ENCODE measurements at regions not wholly inside any gene's neighbourhood (a gene's known extent, or its start where the extent isn't known, plus 50 kb on each side); places are given as distances from the start of the nearest gene placed in this dataset.
A peak's percentile ranks its signal among the peaks of the same experiment; 100 is the strongest.

DNA sequence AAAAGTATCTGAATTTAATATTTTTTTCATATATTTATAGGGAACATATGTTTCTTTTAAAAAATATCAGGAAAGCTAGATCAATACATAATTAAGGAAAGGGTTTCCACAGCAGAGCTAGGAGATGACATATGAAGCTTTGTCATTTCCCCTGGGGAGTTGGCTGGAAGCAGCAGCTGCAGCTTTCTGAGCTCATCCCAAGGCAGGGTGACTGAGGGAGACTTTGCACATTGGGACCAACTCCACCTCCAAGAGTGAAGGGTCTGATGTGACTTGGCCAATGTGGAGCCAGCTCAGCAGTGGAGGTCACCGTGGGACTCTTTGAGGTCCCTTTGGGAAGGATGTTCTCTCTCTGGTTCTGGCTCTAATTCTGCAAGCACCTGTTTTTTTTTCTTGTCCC lies 315.1 kb downstream of the RDH14 start:
- no peak for DNase-seq

DNA sequence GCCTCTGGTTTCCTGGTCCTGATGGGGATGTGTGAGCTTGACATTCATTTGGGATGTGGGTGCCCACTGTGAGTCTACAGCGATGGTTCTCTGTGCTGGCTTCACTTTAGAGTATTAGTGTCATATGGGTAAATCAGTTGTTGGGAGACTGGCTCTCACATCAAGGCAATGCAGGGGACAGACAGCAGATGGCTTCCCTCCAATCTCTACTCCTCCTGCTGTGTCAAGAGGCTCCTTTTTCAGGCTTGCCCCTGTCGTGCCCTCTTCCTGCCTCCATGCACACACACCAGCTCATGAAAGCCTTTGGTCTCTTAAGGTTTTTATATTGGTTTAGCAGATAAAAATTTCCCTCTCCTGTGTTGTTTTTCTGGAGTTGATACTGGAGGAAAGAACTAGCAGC lies 315.6 kb downstream of the RDH14 start:
- no peak for DNase-seq

DNA sequence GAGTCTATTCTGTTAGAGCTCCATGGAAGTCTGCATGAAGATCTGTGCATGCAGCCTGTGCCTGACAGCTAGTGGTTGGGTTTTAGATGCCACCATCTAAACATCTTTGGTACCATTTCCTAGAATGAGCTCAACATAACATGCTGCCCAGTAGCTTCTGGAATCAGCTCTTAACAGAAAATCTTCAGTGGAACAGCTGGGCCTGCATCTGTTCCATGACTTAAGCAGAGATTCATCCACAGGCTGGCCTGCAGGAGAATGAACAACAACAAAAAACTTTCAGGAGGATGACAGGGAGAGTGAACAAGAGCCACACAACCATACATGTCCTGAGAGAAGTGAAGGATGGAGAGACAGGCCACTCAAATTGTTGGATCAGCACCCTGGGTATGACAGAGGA lies 316.6 kb downstream of the RDH14 start:
- no peak for DNase-seq

DNA sequence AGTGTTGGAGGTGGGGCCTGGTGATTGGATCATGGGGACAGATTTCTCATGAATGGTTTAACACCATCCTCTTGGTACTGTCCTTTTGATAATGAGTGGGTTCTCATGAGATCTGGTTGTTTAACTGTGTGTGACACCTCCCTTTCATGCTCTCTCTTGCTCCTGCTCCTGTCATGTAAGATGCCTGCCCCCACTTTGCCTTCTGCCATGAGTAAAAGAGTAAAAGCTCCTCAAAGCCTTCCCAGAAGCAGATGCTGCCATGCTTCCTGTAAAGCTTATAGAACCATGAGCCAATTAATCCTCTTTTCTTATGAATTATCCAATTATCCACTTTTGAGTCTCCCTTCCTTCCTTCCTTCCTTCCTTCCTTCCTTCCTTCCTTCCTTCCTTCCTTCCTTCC lies 317.7 kb downstream of the RDH14 start:
- DNase-seq: no peak

DNA sequence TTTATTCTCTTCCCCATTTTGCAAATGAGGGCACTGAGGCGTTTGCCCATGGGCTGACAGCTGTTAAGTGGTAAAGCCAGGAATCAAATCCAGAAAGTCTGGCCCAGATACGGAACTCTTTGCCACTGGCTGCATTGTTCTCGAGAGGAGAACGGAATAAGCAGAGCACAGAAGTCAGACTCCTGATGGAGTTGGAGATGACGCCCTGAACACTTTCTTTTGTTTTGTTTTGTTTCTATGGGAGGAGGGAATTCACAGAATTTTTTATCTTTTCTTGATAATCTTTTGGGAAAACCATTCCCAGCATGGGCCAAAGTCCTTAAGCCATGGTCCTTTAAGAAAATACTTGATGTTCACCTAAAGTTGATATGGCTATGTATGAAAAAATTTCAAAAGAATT lies 322.2 kb downstream of the RDH14 start:
- DNase-seq: no peak

DNA sequence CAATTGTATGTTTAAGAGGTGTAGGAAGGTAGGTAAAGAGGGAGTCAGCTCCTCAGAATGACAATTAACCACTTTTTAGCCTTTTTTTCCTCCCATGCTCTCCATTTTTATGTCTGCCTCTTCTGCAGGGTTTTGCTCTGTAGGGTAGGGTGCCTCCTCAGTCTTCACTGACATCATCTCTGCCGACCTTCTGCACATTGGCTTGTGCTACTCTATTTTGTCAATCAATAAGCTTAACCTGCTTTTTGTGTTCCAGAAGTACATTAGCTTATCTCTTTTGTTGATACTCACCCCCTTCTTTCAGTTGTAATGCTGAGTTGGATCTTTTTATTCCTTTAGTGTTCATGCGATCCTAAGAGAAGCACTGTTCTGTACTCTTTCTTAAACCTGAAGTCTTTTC lies 323.2 kb downstream of the RDH14 start:
- DNase-seq: no peak

DNA sequence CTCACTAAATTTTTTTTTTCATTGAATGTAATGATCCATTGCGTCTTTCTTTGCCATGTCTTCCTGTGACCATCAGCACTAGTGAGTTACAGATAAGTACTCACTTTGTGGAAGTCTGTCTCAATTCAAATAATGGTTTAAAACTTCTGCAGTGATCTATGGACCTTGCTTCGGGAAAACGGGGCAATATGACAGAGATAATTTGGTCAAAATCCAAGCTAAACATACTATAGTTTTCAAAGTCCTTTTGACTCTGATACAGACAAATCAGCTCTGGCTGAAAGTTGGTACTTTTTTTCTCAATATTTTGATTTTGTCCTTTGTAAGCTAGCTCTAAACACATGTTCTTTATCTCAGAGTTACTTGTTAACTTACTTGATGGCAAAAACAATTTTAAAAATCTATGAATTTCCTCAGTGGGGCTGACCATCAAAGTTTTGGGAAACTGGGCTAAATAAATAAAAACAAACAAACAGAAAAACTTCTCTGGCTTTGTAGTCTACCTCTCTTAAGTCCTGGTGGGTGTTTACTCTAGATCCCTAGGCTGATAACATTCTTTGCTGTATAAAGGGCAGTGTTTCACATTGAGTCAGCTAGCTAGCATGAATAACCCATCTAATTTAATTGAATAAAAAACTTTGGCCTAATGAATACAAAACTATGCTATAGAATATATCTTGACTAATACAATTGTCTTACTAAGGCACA lies 327.6 kb downstream of the RDH14 start:
- no peak for DNase-seq

DNA sequence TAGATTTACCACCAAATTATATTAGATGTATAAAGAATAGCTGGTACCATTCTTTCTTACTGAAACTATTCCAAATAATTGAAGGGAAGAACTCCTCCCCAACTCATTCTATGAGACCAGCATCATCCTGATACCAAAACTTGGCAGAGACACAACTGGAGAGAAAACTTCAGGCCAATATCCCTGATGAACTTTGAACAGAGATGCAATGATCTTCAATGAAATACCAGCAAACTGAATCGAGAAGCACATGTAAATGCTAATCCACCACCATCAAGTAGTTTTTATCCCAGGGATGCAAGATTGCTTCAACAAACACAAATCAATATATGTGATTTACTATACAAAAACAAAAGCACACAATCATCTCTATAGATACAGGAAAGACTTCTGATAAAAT lies 329.8 kb downstream of the RDH14 start:
- DNase-seq: no peak

DNA sequence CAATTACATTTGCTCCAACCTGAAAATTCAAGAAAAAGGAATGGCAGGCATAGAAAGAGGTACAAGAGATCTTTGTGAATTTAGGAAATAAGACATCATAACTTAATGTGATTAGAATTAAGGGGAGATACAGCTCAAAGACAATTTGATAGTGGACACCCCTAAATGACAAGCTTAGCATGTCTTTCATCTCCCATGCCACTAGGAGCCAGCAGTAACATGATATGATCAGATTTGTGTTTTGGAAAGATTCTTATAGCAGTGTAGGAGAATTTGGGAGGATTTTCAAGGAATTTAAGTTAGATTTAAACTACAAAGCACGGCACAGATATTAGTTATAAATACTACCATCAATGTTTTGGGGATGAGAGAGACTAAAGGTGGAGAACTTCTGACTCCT lies 340.8 kb downstream of the RDH14 start:
- DNase-seq: no peak

DNA sequence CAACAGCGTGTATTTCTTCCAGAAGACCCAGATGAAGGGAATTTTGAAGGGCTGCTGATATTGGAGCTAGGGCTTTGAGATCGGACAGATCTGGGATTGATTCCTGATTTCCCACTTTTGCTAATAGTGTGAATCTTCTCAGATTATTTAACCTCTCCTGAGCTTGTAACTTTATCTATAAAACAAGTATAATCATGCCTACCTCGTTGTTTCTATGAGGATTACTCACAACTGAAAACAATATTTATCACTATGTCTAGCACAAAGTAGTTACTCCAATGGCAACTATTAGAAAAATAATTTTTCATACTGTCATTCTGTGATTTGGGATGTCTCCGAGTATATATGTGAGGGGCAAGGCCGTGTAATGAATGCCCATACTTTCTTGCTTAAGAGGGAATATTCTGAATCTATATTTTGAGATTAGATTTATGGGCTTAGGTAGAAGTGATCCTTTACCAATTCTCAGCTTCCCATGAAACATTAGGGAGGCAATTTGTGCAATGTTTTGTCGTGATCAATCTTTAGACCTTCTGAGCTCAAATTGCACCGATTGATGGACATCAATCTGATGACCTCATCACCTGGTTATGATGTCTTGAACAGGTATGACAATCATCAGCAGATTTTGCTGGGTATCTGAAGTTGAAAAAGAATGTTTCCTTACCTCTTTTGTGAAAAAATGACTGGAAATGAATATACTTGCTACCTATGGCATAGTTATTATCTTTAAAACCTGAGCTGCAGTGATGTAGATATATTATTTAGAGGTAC lies 339.9 kb downstream of the KCNS3 start:
- DNase-seq: no peak

DNA sequence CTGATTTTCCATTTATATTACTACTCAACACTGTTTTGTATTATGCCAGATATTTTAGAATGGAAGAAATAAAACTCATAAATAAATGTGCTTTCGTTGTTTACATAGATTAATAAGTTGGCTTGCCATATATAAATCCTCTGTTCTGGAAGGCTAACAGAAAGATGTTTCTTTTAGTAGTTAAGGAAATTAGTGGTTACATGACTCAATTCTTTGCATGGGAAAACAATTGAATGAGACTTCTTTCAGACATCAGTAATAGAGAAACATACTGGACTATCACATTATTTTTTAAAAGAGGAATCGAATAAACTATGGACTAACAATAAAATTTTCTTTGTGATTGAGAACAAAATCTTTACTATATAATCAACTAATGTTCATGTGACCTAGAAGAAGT lies 336.5 kb downstream of the KCNS3 start:
- no peak for DNase-seq

DNA sequence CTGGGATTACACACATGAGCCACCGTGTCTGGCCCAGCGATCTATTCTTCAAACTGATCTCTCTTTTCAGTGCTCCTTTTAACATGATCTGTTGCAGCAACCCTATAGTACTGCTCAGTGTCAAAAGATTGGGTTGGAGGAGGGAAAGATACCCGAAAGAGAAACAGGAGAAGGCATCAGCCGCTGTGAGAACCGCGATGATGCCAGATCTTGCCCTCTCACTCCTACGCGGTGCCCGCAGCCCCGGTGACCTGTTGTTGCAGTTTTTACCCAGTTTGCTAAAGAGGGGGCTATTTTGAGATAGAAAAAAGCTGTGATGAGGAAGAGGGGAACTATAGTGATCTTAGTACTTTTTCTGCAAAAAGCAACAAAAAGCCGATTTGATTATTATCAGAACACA lies 335.5 kb downstream of the KCNS3 start:
- DNase-seq: no peak

DNA sequence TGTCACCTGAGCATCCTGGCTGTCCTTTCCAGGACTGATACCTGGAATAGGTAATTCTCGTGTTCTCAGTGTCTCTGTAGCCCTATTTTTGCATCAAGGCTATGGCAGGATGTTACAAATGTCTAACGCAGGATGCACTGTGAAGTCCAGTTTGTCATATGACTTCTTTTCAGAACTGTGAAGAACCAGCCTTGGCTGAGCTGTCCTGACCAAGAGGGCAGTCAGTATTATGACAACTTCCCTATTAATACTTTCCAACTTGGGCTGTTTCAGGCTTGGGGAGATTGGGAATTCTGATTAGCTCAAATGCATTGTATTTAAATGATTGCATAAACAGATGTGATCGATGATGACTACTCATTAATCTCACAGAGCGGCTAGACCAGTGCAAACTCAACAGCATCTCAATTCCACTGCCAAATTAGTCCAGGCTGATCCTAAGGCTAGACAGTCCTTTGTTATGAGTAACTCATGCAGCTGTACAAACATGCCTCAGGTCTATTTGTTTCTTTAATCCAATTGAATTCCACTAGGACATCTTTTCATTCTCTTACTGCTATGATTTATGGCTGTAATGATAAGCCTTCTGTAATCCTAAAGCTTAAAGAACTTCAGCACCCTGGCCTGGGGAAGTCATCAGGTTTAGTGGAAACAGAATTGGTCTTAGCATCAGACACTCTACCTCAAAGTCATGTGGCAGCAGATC lies 331.6 kb downstream of the KCNS3 start:
- no peak for DNase-seq

DNA sequence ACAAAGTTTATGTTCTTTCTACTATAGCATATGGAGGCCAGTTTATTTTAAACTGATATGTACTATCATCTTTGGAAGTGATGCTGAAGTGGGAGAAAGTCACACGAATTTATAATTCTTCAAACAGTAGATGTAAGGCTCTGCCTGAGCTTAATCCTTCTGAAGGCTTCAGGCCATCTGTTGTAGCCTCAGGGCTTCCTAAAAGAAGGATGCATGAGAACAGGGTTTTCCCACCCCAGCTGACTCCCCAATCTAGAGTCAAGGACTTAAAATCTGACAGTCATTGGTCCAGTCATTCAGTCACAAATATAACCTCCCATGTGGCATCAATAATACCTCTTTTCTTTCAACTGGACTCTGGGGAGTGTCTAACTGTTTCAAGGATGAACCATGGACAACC lies 330.5 kb downstream of the KCNS3 start:
- no peak for DNase-seq

DNA sequence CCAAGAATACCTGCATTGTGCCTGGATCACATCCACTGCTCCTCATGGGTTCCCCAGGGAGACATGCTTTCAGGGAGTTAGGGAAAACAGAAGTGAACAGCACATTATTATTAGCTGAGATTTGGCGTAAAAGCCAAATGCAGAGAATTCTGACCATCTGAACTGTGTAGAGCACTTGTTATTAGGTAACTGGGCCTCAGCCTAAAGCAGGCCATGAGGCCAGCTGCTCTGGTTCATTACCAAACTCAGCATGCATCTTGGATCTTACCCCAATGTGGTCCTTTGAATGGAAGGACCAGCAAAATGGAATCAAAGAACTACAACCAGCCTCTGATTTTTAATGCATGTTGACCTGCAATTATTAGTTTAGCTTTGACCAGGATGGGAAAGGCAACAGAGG lies 322.3 kb downstream of the KCNS3 start:
- no peak for DNase-seq

DNA sequence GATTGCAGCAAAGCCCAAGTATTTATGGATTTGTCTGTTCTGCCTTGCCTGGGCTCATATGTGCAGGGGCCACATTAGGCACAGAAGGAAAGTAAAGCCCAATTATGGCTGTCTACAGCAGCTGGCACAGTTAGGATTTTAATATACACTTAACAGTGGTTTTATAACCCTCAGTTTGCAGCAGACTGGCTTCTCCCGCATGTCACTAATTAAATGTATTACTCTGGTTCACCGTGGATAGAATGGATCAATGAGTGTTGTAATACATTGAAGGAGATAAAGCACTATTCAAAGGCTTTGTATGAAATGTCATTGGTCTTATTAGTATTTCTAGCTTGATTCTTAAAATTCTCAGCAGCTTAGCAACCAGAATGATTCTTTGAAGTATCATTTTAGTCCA lies 320.2 kb downstream of the KCNS3 start:
- DNase-seq: no peak

DNA sequence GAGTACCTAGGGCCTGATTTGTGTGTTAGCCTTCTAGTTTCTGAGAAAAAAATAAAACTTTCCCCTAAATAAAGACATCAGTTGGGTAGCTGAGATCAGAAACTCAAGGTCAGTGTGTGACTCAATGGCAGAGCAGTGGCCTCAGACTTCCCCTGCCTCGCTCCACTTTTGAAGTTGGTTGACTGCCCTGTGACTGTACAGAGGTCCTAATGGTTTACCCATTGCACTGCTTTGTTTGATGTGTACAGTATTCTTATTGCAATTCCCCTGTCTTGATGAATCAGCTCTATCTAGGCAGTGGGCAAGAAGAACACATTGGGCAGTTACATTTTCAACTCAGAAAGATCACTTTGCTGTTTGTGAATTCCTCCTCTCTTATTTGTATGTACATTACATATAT lies 315.7 kb downstream of the KCNS3 start:
- DNase-seq: no peak

DNA sequence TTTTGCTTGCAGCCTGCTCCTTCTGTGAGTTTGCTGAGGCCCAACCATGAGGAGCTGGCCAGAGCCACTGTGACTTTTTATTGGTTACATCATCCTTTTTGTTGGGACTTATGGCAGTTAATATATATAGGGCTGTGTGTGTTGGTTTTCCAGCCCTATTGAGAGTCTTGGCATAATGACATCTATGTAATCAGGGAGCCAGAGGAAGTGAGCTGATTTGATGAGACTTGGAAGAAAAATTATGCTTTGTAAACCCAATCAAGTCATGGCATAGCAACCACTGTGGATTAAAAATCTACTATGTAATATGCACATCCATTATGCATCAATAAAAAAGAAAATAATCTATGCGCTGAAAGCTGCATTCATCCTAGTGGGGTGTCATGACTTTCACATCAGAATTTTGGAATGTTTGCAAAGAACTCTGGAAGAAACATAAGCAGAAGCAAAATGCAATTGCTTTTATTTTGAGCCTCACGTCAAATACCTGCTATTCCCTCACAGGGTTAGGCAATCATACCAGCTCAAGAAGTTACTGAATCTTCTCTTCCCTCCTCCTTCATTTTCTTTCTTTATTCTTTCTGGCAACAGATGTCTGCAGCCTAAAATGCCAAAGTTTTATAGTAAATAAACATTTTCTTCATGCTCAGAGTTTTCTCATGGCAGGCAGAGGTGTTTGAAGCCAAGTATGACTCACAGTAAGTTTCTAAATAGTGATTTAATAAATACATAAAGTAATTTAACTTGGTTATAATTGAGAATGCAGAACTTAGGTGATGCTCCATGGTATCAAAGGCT lies 308.5 kb downstream of the KCNS3 start:
- no peak for DNase-seq

DNA sequence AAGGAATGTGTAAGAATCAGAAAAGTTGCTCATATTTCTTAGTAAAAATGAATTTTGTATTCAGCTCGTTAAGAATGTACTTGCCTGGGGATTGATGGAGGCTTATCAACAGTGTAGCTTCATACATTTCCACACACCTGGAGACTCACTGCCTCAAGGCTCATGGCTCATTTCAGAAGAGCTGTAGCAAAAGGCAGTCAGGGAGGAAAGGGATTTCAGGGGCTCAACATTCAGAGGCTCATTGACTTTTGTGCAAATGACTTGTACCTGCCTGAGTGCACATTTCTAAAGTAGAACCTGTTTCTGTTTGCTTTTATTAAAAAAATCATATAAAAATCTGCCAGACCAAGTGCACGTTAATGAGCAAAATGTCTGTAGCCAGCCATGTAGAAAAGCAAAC lies 304.4 kb downstream of the KCNS3 start:
- peak in 1 of 3 donors; percentile 16 for DNase-seq

DNA sequence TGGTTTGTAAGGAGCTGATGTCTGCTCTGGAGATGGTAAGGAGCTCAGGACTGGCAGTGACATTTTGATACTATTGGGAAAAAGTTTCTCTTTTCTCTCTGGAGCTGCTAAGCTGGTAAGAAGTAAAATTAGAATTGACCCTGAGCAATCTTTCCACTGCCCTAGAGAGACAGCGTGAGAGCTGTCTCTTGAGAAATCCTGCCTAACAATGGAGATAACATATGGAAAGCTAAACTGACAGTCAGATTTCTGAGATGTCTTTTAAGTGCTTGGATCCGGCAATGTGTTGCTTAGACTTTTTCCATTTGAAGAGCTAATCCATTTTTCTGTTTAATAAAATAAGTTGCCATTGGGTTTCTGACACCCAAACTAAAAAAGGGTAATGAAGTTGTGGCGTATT lies 302.4 kb downstream of the KCNS3 start:
- DNase-seq: no peak

DNA sequence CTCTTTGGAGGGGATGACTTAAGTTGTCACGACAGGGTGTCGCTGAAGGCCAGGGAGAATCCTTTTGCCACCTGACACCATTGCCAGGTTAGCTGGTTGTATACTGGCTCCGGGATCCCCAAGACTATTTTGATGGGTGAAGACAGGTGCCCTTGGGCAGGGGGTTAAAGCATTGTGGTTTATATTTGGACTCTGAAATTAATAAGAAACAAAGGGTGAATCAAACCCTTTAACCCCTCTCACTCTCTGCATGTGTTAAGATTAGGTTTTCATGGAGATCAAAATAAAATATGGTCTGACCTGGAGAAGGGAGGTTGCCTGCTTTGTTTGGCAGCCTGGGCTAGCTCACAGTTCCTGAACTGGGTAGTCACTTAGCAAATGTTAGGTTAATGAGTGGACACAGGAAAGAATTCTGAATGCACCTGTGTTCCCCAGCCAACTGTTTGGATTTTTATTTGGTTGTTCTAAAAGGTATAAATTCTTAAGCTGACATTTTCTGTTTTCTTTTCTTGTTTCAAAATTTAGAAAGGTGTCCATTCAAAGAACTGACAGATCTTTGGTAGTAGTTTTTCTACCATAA lies 301.7 kb downstream of the KCNS3 start:
- no peak for DNase-seq

DNA sequence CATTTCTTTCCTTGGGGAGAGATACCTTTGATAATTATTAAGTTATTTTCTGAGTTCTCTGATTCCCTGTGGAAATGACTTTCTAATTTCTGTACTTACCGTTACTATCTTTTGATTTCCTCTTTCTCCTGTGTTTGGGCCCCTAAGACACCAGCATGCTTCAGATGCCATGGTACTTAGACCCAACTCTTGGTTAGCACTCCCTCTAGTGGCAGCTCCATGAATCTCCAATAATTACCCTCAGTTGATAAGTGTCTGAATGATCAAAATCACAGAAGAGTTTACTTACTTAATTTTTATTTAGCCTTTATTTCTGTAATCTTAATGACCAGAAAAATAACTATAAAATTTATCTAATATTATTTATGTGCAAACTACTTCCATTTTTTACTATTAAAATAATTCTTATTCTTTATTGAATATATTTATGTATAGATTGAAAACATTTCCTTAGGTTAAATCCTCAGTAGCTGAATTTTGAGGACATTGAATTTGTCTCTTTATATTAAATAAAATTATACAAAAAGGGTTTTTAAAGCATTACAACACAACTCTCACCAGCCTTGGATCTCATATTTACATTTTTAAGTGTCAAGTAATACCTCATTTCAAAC lies 300.4 kb downstream of the KCNS3 start:
- peak; percentile 53 to 77 (median 74) for DNase-seq

All from suppressor macrophage treated with lipopolysaccharide for 1 hour (primary cell).